ENCODE measurements at regions not wholly inside any gene's neighbourhood (a gene's known extent, or its start where the extent isn't known, plus 50 kb on each side); places are given as distances from the start of the nearest gene placed in this dataset.

- DNase-seq (ENCODE audit: low read depth): no peak
These were observed 105.2 kb upstream of the ITGA1 start for GRCh38 chr5:52682492-52682891.

GRCh38 chr5:52684051-52684450 lies 103.7 kb upstream of the ITGA1 start:
- no peak for DNase-seq (ENCODE audit: low read depth)

- no peak for DNase-seq (ENCODE audit: low read depth)
These were observed 102.2 kb upstream of the ITGA1 start for GRCh38 chr5:52685566-52685965.

GRCh38 chr5:52685971-52686370 lies 101.7 kb upstream of the ITGA1 start:
- DNase-seq (ENCODE audit: low read depth): no peak

GRCh38 chr5:52690236-52690768 lies 97.4 kb upstream of the ITGA1 start:
- no peak for DNase-seq (ENCODE audit: low read depth)

- no peak for DNase-seq (ENCODE audit: low read depth)
These were observed 95.7 kb upstream of the ITGA1 start for GRCh38 chr5:52692039-52692438.

- DNase-seq (ENCODE audit: low read depth): no peak
These were observed 95.1 kb upstream of the ITGA1 start for GRCh38 chr5:52692606-52693005.

GRCh38 chr5:52693280-52693679 lies 94.4 kb upstream of the ITGA1 start:
- no peak for DNase-seq (ENCODE audit: low read depth)

- no peak for DNase-seq (ENCODE audit: low read depth)
These were observed 93.9 kb upstream of the ITGA1 start for GRCh38 chr5:52693836-52694235.

- DNase-seq (ENCODE audit: low read depth): no peak
These were observed 93.1 kb upstream of the ITGA1 start for GRCh38 chr5:52694648-52695047.

- no peak for DNase-seq (ENCODE audit: low read depth)
These were observed 84.8 kb upstream of the ITGA1 start for GRCh38 chr5:52702877-52703276.

GRCh38 chr5:52703321-52703720 lies 84.4 kb upstream of the ITGA1 start:
- no peak for DNase-seq (ENCODE audit: low read depth)

- DNase-seq (ENCODE audit: low read depth): no peak
These were observed 82.0 kb upstream of the ITGA1 start for GRCh38 chr5:52705720-52706119.

GRCh38 chr5:52706775-52707174 lies 80.9 kb upstream of the ITGA1 start:
- no peak for DNase-seq (ENCODE audit: low read depth)

GRCh38 chr5:52707616-52708015 lies 80.1 kb upstream of the ITGA1 start:
- DNase-seq (ENCODE audit: low read depth): no peak

- no peak for DNase-seq (ENCODE audit: low read depth)
These were observed 79.3 kb upstream of the ITGA1 start for GRCh38 chr5:52708463-52708862.

- no peak for DNase-seq (ENCODE audit: low read depth)
These were observed 78.4 kb upstream of the ITGA1 start for GRCh38 chr5:52709167-52709925.

- DNase-seq (ENCODE audit: low read depth): no peak
These were observed 77.3 kb upstream of the ITGA1 start for GRCh38 chr5:52710310-52710971.

- no peak for DNase-seq (ENCODE audit: low read depth)
These were observed 76.6 kb upstream of the ITGA1 start for GRCh38 chr5:52710972-52711596.

GRCh38 chr5:52712354-52712753 lies 75.4 kb upstream of the ITGA1 start:
- no peak for DNase-seq (ENCODE audit: low read depth)

GRCh38 chr5:52725065-52725746 lies 62.5 kb upstream of the ITGA1 start:
- no peak for DNase-seq (ENCODE audit: low read depth)

GRCh38 chr5:52725808-52726207 lies 61.9 kb upstream of the ITGA1 start:
- DNase-seq (ENCODE audit: low read depth): no peak

- DNase-seq (ENCODE audit: low read depth): no peak
These were observed 60.7 kb upstream of the ITGA1 start for GRCh38 chr5:52727020-52727419.

All from stromal cell of bone marrow (primary cell).